AG08396 (cell line): ENCODE measurements at regions not wholly inside any gene's neighbourhood (a gene's known extent, or its start where the extent isn't known, plus 50 kb on each side); places are given as distances from the start of the nearest gene placed in this dataset.

Experiments
- DNase-seq: peaks from one replicate; pipeline ENCODE4 v3.0.0; 2012; ENCODE audit warnings: low spot score, mixed read lengths

- no peak for DNase-seq
Observed at GRCh38 chr6:30272032-30272431, 54.7 kb upstream of the TRIM39 start.

GRCh38 chr6:30267423-30267822 is 54.2 kb upstream of the TRIM26 start:
- DNase-seq: no peak

- DNase-seq: no peak
Observed at GRCh38 chr6:30265594-30265993, 52.4 kb upstream of the TRIM26 start.

- DNase-seq: no peak
Observed at GRCh38 chr6:30265181-30265580, 52.0 kb upstream of the TRIM26 start.

GRCh38 chr6:30264743-30265142 is 51.5 kb upstream of the TRIM26 start:
- DNase-seq: peak; percentile 23

GRCh38 chr6:30263734-30264133 is 50.5 kb upstream of the TRIM26 start:
- peak; percentile 56 for DNase-seq
